ENCODE measurements at regions not wholly inside any gene's neighbourhood (a gene's known extent, or its start where the extent isn't known, plus 50 kb on each side); places are given as distances from the start of the nearest gene placed in this dataset.

DNA sequence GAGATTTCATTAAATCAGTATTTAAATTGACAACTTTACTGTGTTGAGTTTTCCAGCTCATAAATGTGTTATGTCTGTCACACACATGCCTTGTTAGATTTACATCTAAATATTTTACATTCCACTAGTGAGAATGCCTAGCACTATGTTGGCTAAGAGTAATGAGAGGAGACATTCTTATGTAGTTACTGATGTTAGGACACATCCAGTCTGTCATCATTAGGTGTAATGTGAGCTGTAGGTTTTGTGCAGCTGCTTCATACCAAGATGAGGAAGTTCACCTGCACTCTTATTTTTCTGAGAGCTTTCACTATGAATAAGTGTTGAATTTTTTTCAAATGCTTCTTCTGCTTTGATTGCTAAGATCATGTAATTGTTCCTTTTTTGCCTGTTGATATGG, 218.0 kb upstream of the IGFBP3 start:
- TF ChIP-seq EZH2phosphoT487 (IDR thresholded peaks at IDR 0.05; ENCODE audit: insufficient read depth, low read depth) (peak; percentile 88), EZH2 (IDR thresholded peaks at IDR 0.05; ENCODE audit: insufficient read depth, poor library complexity, severe bottlenecking) (no peak)

Measured in GM23248 (cell line).